ENCODE measurements at regions not wholly inside any gene's neighbourhood (a gene's known extent, or its start where the extent isn't known, plus 50 kb on each side); places are given as distances from the start of the nearest gene placed in this dataset.

DNA sequence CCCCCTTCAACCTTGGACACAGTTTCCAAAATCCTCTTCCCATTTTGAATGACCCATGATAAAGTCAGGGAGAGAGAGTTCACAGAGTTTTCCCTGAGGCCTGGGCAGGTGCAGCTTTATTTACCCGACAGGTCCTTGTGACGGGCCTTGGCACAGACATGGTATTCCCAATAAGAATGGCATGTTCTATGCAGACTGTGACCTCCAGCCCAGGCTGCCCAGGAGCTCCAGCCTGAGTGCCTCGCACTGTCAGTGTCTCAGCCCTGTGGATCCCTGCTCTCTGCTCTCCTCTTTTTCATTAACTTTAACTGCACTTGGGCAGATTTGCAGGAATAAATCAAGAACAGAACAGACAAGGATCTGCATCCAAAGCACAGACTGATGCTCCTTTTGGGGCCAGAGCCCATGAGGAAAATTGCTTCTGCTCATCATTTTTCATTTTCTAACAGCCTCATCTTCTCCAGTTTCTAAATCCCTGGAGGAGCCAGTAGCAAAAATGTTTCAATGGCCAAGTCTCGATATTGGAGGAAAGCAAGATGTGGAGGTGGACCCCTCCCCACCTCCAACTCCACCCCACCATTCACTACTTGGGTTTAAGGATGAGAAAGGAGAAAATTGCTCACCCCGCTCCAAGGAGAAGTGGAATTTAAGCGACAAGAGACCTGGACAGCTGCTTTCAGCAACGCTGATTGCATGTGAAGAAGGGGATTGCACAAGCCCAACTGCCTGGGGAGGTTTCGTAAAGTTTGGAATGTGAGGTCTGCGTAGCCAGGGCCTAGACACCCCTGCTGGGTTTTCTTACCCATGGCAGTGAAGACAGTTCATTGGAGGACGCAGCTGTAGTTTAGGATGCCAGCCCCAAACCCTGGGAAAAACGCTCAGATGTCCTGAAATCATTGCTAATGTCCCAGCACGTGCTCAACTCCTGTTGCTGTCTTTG lies 225.9 kb downstream of the WDR11 start:
- DNase-seq, result no peak

DNA sequence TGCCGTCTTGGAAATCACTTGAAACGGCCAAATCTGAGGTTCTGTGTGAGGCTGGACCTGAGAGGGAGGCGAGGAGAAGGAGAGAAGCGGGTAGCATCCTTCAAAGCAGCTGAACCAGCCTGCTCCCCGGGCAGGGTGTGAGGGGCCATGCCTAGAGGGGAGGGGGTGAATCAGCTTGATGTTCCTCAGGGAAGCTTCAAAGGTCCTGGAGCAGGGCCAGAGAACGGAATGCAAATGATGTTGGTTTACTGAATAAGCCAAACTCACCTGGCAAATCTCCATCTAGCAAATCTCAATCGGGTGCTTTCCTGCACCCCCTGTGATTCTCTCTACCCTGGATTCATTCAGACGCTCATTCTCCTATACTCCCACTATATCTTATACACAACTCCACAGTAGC lies 226.9 kb downstream of the WDR11 start:
- DNase-seq, result no peak

DNA sequence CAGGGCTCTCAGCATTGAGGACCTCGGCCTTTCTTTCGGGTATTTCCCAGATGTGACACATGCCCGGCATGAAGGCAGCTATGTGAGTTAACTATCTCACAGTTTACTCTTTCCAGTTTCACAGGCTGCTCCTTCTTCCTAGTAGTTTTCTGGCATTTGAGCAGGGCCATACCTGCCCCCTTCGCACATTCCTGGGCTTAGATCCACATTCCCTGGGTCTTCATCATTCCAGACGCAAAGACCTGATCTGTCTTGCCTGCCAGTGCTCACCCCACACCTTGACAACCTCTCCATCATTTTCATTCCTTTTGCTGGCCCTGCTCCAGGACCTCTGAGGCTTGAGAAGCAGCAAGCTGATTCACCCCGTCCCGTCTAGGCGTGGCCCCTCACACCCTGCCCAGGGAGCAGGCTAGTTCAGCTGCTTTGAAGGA lies 227.5 kb downstream of the WDR11 start:
- no peak for DNase-seq

DNA sequence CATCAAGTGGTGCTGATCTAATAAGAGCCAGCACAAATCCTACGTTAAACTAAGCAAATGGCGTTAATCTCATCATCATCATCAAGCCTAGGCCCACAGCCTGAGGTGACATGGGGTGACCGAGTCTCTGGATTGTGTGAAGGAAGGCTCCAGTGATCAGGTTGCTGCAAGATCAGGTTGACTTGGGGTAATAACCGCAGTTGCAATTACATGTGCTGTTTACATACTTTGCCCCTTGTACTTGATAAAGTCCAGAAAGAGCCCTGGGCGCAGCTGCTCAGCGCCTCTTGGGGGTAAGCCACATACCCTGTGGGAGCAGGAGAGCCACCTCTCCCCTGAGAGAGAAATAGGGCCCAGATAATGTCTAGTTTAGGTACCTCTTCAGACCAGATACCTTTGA lies 228.1 kb downstream of the WDR11 start:
- no peak for DNase-seq

DNA sequence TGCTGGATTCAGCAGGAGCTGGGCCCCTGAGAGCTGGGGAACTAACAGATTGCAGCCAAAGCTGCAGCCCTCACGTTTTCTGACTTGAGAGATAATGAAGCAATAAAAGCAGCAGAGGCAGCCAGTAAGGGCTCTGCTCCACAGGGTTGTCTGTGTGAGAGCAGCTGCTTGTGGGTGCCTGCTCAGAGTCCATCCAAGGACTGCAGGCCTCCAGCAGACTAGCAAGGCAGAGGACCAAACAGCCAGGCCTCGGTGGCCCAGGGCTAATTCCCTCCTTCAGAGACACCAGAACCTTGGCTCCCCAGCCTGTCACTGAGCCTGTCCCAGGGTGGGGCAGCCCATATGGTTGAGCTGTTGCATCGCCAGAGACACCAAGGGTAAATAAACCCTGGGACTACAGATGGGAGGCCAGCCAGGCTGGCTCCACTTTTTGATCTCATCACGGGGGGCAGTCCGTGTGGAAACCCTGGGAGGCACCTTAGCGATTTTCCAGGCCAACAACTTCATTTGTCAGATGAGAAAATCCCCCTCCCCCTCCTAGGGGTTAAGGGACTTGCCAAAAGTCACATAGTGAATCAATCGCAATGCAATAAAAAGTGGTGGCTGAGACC lies 229.2 kb downstream of the WDR11 start:
- DNase-seq, result no peak

DNA sequence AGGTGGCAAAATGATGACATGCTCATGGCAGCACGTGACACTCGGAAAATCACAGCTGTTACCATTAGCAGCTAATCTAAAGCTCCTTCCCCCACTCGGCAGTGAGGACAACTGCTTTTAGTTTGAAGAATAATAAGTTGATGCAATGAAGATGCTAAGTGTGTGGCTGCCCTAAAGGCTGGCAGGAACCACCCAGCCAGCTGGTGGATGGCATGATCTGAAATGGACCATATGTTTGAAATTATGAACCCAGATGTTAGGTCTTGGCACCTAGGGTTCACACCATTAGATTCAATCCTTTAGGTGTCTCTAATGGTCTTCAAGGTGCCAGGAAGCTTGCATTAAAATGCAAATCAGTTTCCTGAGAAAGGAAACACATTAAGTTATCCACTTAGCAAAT lies 230.1 kb downstream of the WDR11 start:
- DNase-seq, result no peak

DNA sequence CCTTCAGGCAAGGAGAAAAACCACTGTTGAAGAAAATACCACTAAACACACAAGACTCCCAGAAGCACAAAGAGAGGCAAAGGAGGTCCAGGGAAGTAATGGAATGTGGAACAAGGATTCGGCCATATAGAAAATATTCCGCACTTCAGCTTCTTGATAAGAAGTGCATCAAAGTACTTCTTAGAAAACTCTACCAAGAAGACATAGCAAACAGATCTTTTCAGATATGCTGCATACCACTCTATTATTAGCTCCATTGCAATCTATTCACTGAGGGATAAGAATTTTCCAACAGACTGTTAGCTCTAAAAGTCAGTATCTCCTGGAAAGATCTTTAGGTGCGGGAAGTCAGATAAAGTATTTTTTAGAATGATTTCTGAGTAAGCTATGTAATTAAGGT lies 231.8 kb downstream of the WDR11 start:
- no peak for DNase-seq

DNA sequence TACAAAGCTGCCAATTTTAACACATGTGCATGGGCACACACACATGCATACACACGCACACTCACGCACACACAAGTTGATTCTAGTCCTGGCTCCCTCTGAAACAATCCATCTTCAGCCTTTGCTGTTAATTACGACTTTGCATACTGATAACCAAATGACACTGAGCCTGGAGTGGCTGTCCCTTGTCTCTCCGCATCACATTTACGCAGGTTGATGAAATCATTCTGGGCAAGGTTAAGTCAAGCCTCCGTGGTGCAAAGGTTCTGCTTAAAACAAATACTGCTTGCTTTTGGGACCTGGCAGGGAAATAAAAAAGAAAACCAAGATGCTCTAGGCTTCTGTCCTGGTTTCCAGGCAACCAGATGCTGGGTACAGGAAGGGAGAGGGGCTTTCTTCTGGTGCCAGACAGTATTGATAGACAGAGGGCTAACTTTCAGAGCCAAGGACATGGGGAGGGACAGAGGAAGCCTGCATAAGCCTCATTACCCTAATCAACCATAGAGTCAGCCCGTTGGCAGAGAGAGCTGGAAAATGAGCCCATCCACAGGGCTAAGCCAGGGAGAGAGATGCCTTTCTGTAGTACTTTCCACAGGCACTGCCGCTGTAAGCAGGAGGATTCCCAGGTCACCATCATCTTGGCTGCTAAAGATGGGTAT lies 233.0 kb downstream of the WDR11 start:
- no peak for DNase-seq

DNA sequence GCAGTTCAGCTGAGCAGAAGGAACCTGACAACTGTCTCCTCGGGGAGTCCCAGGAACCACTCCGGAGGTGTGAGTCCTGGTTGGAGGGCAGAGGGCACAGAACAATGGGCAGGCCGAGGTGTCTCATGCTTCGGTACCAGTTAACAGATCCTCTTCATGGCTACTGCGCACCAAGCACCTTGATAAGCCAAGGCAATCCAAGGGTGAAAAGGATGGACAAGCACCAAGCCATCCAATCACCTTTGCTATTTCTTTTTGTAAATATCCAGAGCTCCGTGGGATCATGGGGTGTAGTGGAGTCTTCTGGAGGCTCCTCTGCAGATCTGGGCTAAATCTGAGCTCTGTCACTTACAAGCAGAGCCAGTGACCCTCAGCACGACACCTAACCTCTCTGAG lies 233.5 kb downstream of the WDR11 start:
- no peak for DNase-seq

DNA sequence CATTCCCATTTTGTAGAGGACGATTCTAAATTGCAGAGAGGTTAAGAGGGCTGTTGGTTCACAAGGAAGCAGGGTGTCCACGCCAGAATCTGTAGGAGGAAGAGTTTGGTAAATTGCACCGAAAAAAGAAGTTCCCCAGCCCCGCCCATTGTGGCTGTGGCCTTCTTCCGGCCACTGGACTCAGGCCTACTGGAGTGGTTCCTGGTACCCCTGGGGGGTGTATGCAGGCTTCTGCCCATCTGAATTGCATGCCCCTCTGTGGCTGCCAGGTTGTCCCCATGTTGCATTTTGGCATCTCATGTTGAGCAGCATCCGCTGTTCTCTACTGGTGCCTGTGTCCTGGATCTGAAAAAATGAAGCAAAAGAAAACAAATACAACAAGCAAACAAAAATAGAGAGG lies 234.2 kb downstream of the WDR11 start:
- DNase-seq, result no peak

DNA sequence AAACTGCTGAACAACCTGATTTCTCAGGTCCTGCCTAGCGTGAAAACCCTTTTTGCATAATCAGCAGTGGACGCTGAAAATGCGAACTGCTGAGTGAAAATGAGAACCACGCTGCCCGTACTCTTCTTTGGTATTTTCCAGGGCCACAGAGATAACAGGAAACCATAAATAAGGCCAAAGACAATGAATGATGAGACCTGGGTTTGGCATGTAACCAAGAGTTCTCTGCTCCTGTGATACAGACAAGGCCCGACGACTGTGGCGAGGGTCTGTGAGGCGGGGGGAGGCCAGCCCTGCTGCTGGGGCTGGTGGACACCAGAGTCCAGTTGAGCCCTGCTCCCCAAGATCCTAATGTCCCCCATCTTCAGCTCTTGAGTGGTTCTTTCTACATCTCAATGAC lies 236.0 kb downstream of the WDR11 start:
- no peak for DNase-seq

DNA sequence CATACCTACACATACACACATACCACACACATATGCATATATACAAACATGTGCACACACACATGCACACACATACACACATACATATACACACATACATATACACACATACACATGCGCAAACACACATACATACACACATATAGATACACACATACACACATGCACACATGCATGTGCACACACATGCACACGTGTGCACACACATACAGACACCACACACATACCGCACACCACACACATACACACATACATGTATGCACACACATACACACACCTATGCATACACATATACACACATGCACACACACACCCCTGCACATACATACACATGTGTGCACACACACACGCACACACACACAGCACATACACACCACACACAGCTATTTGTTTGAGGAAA lies 236.5 kb downstream of the WDR11 start:
- DNase-seq, result no peak

DNA sequence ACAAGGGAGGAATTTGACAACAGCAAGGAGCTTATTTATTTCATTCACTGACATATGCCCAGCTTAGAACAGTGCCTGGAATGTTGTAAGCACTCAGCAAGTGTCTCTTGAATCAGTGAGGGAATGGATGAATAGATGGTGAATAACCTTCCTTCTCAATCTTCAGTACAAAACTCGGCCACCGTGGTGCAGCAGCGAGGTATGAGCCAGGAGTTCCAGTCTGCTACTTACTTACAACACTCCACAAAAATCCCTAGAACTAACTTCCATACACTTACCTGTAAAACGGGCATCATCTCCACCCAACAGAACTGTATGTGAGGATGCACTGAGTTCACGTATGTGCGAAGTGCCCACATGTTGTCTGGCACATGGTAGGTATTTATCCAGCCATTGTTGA lies 237.4 kb downstream of the WDR11 start:
- DNase-seq, result no peak

DNA sequence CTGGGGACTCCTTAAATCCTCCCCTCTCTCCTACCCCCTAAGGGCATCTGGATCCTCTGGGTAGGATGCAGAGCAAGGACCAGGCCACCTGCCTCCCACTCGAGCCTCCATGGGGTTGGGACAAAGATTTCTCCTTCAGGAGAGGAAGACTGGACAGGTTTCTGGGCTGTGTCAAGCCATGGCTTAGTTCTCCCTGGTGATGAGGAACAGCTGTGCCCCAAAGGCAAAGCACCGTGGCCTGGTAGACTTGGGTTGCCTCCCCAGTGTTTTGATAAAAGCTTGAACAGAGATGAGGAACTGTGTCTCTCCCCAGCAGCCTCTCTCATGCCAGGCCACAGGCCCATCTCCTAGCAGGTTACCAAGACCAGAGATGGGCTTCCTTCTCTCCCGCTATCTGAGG lies 238.3 kb downstream of the WDR11 start:
- DNase-seq, result no peak

DNA sequence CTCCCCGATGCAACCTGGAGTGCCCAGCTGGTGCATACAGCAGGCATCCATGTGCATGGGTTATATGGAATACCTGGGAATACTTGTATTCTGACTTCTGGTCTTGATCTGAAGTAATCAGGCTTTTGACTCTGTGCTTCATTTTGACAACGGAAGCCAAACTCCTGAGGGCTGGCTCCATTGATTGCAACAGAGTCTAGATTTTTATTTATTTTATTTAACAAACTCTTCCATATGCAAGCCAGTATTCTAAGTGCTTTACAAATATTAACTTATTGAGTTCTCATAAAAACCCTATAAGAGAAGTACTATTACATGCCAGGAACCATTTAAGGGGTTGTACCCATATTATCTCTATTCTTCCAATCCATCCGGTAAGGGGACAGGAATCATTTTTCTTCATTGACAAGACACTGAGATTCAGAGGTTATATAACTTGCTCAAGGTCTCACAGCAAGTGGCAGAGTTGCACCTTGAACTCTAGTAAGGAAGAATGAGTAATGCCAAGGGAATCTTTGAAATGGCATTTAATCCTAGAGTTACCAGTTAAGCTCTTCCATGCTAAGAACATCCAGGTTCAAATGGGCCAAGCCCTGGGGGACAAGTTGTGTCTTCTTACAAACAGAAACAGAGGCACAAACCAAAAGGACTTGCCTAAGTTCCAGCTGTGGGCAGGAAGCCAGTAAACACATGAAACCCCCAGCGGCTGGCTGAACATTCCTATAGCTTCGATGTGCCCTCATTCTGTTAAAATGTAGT lies 241.0 kb downstream of the WDR11 start:
- DNase-seq, result no peak

DNA sequence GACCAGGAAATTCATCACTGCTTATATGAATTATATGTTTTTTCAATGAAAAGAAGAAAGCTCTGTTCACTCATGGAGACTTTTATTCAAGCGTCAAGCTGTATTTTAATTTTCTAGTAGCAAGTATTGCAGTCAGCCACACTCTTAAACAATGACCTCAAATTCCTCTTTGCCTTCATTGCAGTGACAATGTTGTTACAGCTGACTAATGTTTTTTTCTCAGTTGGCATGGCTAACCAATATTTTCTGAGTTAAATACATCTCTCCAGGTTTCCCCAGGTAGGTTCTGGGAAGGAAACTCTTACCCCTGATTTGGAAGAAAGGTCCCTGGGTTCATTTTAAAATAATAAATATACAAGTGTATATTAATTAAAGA lies 241.5 kb downstream of the WDR11 start:
- DNase-seq, result no peak

DNA sequence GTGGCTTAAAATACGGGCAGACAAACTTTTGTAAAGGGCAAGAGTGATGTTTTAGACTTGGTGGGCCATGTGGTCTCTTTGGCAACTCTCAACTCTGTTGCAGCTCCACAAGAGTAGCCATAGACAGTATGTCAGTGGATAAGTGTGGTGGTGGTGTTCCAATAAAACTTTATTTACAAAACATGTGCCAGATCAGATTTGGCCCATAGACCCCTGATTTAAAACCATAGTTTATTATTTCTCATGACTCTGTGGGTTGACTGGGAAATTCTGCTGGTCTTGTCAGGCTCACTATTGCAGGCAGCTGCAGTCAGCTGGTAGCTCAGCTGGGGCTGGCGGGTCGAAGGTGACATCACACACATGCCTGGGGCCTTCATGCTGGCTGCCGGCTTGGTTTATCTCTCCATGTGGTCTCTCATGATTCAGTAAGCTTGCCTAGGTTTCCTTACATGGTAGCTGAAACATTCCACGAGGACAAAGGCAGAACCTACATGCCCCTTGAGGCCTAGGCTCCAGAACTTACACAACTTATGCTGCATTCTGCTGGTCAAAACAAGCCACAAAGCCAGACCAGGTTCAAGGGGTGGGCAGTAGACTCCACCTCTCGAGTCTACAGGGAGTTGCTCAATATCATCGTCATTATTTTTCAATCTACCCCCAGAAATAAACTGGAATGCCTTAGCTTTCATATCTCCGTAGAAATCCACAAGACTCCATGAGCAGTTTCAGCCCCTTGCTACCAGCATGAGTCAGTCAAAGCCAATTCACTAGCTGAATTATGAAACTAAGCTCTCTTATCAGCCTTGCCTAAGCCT lies 245.7 kb downstream of the WDR11 start:
- DNase-seq, result no peak

DNA sequence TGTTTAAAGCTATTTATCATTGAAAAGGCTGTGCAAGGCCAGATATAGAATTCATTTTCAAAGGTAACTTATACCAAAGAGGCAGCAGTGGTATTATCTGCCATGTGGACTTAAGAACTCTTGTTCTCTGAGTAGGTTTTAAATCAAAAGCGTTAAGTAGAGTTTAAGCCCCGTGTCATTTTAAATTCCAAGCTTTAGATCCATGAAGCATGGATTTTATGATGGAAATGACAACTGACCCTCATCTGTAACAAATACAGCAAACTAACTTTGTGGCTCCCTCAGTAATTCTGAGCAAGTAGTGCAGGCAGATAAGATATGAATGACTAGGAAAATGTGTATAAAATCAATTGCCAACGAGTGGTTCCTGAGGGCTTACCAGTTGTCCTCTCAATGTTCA lies 247.0 kb downstream of the WDR11 start:
- DNase-seq, result no peak

DNA sequence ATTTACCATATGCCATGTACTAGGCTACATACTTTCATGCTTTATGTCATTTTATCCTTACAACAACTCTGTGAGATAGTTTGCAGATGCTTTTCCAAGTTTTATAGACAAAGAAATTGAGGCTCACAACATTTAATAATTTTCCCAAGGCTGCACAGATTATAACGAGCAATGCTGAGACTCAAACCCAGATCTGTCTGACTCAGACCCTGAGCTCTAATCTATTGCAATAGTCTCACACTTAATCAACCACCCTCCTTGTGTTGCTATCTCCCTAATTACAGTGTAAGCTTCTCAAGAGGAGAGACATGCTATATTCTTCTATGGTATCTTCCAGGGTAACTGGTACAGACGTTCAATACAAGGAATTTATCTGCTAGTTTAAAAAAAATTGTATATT lies 247.6 kb downstream of the WDR11 start:
- no peak for DNase-seq

DNA sequence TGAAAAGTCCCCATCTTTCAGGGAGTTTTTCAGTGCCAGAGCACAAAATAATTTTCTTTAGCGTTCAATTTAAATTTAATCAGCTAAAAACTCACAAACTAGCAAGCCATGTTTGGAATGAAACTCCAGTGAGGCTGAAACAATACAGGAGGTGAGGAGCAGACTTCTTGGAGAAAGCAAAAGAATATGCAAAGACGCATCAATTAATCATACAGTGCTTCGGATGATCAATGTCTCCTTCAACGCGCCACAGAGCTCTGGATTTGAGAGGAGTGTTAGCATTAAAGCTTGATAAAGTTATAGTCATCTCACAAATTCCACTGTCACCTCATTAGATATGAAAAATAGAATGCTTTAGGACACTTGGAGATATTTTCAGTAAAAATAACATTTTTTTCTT lies 248.0 kb downstream of the WDR11 start:
- DNase-seq, result no peak

DNA sequence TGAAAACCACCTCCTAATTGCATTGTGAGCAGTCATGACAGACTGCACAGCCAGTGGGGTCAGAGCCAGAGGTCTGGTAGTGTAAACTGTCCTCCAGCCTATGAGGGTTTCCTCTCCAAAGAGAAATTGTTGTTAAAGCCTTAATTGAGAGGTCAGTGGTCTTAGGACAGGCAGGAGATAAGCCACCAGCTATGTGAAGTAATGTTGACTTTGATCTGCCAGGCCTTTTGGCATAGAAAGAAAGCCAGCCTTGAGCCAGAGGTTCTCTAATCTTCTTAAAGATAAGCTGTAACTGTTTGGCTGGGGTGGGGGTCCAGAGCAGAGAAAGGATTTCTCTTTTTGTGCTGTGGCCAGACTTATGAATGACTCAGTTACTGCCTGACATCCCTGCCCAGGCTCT lies 248.4 kb downstream of the WDR11 start:
- DNase-seq, result no peak

DNA sequence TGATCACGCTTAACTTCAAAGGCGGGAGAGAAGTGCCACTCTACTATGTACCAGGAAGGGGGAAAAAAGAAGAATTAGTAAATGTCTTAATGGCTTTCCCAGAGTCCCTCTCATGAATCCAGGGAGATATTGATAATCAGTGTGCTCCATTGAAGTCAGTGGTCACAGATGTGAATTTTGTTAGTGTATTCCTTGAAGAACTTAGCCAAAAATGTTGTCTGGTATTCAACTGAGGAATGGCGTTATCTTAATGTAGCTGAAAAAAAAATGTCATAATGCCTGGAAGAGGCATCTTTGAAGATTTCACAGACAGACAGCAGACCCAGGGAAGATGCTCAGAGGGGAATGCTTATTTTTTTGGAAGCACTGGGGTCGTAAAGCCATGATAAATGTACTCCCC lies 250.4 kb downstream of the WDR11 start:
- DNase-seq, result no peak

All from CD4-positive, alpha-beta T cell treated with Interleukin-6 for 4 hours (primary cell).